GM18517 (cell line): ENCODE measurements at regions not wholly inside any gene's neighbourhood (a gene's known extent, or its start where the extent isn't known, plus 50 kb on each side); places are given as distances from the start of the nearest gene placed in this dataset.

Experiments
- ATAC-seq: cut with Tn5 transposase; IDR thresholded peaks from one replicate; pipeline ENCODE4 v1.9.1; 2021; ENCODE audit warnings: mild to moderate bottlenecking, moderate library complexity; ENCODE audit not compliant: unreplicated experiment

- no peak for ATAC-seq
These were observed 192.2 kb upstream of the SYNDIG1 start for GRCh38 chr20:24277196-24277595.

GRCh38 chr20:24275946-24276705, 193.3 kb upstream of the SYNDIG1 start:
- no peak for ATAC-seq

- no peak for ATAC-seq
These were observed 196.2 kb upstream of the SYNDIG1 start for GRCh38 chr20:24273251-24273650.

GRCh38 chr20:24261351-24261750, 208.1 kb upstream of the SYNDIG1 start:
- ATAC-seq: no peak

GRCh38 chr20:24257171-24257570, 212.3 kb upstream of the SYNDIG1 start:
- no peak for ATAC-seq

GRCh38 chr20:24256307-24256706, 213.1 kb upstream of the SYNDIG1 start:
- no peak for ATAC-seq

GRCh38 chr20:24254480-24254879, 214.9 kb upstream of the SYNDIG1 start:
- ATAC-seq: no peak

- ATAC-seq: no peak
These were observed 216.1 kb upstream of the SYNDIG1 start for GRCh38 chr20:24253321-24253720.

- no peak for ATAC-seq
These were observed 224.3 kb upstream of the SYNDIG1 start for GRCh38 chr20:24245094-24245493.

GRCh38 chr20:24242763-24243162, 226.7 kb upstream of the SYNDIG1 start:
- ATAC-seq: no peak

- ATAC-seq: no peak
These were observed 228.0 kb upstream of the SYNDIG1 start for GRCh38 chr20:24241466-24241865.

GRCh38 chr20:24236963-24237362, 232.5 kb upstream of the SYNDIG1 start:
- ATAC-seq: no peak

GRCh38 chr20:24236201-24236600, 233.2 kb upstream of the SYNDIG1 start:
- no peak for ATAC-seq

- no peak for ATAC-seq
These were observed 233.9 kb upstream of the SYNDIG1 start for GRCh38 chr20:24235296-24236175.

GRCh38 chr20:24227600-24227999, 239.0 kb upstream of the GGTLC1 start:
- no peak for ATAC-seq

- no peak for ATAC-seq
These were observed 223.9 kb upstream of the GGTLC1 start for GRCh38 chr20:24212494-24212893.

GRCh38 chr20:24211972-24212371, 223.4 kb upstream of the GGTLC1 start:
- no peak for ATAC-seq

- no peak for ATAC-seq
These were observed 221.8 kb upstream of the GGTLC1 start for GRCh38 chr20:24210356-24210755.

- ATAC-seq: no peak
These were observed 220.1 kb upstream of the GGTLC1 start for GRCh38 chr20:24208652-24209051.

GRCh38 chr20:24207803-24208300, 219.3 kb upstream of the GGTLC1 start:
- ATAC-seq: no peak

GRCh38 chr20:24206995-24207394, 218.4 kb upstream of the GGTLC1 start:
- ATAC-seq: no peak
